ENCODE measurements at regions not wholly inside any gene's neighbourhood (a gene's known extent, or its start where the extent isn't known, plus 50 kb on each side); places are given as distances from the start of the nearest gene placed in this dataset.

- no peaks in the 10 kb centered on the region for H3K4me1 Mint-ChIP-seq (ENCODE audit: low read depth)
- H3K9me3 Mint-ChIP-seq = peaks cover 3% of the 10 kb centered on the region
- H3K4me3 Mint-ChIP-seq = no peak overlapping the region
- H3K27ac Mint-ChIP-seq = no peak overlapping the region
- no peaks in the 10 kb centered on the region for H3K27me3 Mint-ChIP-seq (ENCODE audit: low read depth)
- H3K36me3 Mint-ChIP-seq (ENCODE audit: low read depth) = no peaks in the 10 kb centered on the region
Measured at GRCh38 chr4:187010052-187010451, 286.4 kb upstream of the FAT1 start.

- no peak overlapping the region for H3K4me3 Mint-ChIP-seq
- no peaks in the 10 kb centered on the region for H3K4me1 Mint-ChIP-seq (ENCODE audit: low read depth)
- no peaks in the 10 kb centered on the region for H3K36me3 Mint-ChIP-seq (ENCODE audit: low read depth)
- H3K9me3 Mint-ChIP-seq = peaks cover 14% of the 10 kb centered on the region
- no peaks in the 10 kb centered on the region for H3K27me3 Mint-ChIP-seq (ENCODE audit: low read depth)
- no peak overlapping the region for H3K27ac Mint-ChIP-seq
Measured at GRCh38 chr4:187016101-187016500, 292.4 kb upstream of the FAT1 start.

GRCh38 chr4:187017147-187017546, 293.5 kb upstream of the FAT1 start:
- H3K4me3 Mint-ChIP-seq = no peak overlapping the region
- H3K27me3 Mint-ChIP-seq (ENCODE audit: low read depth) = no peaks in the 10 kb centered on the region
- H3K36me3 Mint-ChIP-seq (ENCODE audit: low read depth) = no peaks in the 10 kb centered on the region
- no peaks in the 10 kb centered on the region for H3K4me1 Mint-ChIP-seq (ENCODE audit: low read depth)
- H3K27ac Mint-ChIP-seq = no peak overlapping the region
- H3K9me3 Mint-ChIP-seq = peaks cover 14% of the 10 kb centered on the region

- Mint-ChIP-seq H3K4me3 (no peak overlapping the region), H3K4me1 (ENCODE audit: low read depth) (no peaks in the 10 kb centered on the region), H3K36me3 (ENCODE audit: low read depth) (no peaks in the 10 kb centered on the region), H3K27me3 (ENCODE audit: low read depth) (no peaks in the 10 kb centered on the region), H3K27ac (no peak overlapping the region), H3K9me3 (peaks cover 14% of the 10 kb centered on the region)
Measured at GRCh38 chr4:187019896-187020295, 296.2 kb upstream of the FAT1 start.

- Mint-ChIP-seq H3K4me1 (ENCODE audit: low read depth) (no peaks in the 10 kb centered on the region), H3K27me3 (ENCODE audit: low read depth) (no peaks in the 10 kb centered on the region), H3K4me3 (no peak overlapping the region), H3K27ac (no peak overlapping the region), H3K36me3 (ENCODE audit: low read depth) (no peaks in the 10 kb centered on the region), H3K9me3 (peaks cover 14% of the 10 kb centered on the region)
Measured at GRCh38 chr4:187020676-187021075, 297.0 kb upstream of the FAT1 start.

GRCh38 chr4:187021436-187022205, 298.0 kb upstream of the FAT1 start:
- Mint-ChIP-seq H3K4me3 (no peak overlapping the region), H3K9me3 (peaks cover 21% of the 10 kb centered on the region), H3K27me3 (ENCODE audit: low read depth) (no peaks in the 10 kb centered on the region), H3K4me1 (ENCODE audit: low read depth) (no peaks in the 10 kb centered on the region), H3K27ac (no peak overlapping the region), H3K36me3 (ENCODE audit: low read depth) (no peaks in the 10 kb centered on the region)

GRCh38 chr4:187027272-187027671, 303.6 kb upstream of the FAT1 start:
- H3K4me1 Mint-ChIP-seq (ENCODE audit: low read depth) = no peaks in the 10 kb centered on the region
- H3K9me3 Mint-ChIP-seq = peaks cover 41% of the 10 kb centered on the region
- no peaks in the 10 kb centered on the region for H3K36me3 Mint-ChIP-seq (ENCODE audit: low read depth)
- no peak overlapping the region for H3K4me3 Mint-ChIP-seq
- no peaks in the 10 kb centered on the region for H3K27me3 Mint-ChIP-seq (ENCODE audit: low read depth)
- no peak overlapping the region for H3K27ac Mint-ChIP-seq

- no peak overlapping the region for H3K4me3 Mint-ChIP-seq
- H3K27ac Mint-ChIP-seq = no peak overlapping the region
Measured at GRCh38 chr4:187042251-187042650, 318.6 kb upstream of the FAT1 start.

GRCh38 chr4:187046471-187046870, 322.8 kb upstream of the FAT1 start:
- Mint-ChIP-seq H3K36me3 (ENCODE audit: low read depth) (no peaks in the 10 kb centered on the region), H3K9me3 (peaks cover 6% of the 10 kb centered on the region), H3K4me3 (no peak overlapping the region), H3K27me3 (ENCODE audit: low read depth) (no peaks in the 10 kb centered on the region), H3K4me1 (ENCODE audit: low read depth) (no peaks in the 10 kb centered on the region), H3K27ac (no peak overlapping the region)

More at GRCh38 chr4:187042251-187042650, 318.6 kb upstream of the FAT1 start:
- peaks cover 19% of the 10 kb centered on the region for H3K9me3 Mint-ChIP-seq
- H3K36me3 Mint-ChIP-seq (ENCODE audit: low read depth) = no peaks in the 10 kb centered on the region
- no peaks in the 10 kb centered on the region for H3K4me1 Mint-ChIP-seq (ENCODE audit: low read depth)
- H3K27me3 Mint-ChIP-seq (ENCODE audit: low read depth) = no peaks in the 10 kb centered on the region

- H3K9me3 Mint-ChIP-seq = peaks cover 9% of the 10 kb centered on the region
- no peak overlapping the region for H3K4me3 Mint-ChIP-seq
- no peak overlapping the region for H3K27ac Mint-ChIP-seq
- H3K36me3 Mint-ChIP-seq (ENCODE audit: low read depth) = no peaks in the 10 kb centered on the region
- no peaks in the 10 kb centered on the region for H3K27me3 Mint-ChIP-seq (ENCODE audit: low read depth)
- no peaks in the 10 kb centered on the region for H3K4me1 Mint-ChIP-seq (ENCODE audit: low read depth)
Measured at GRCh38 chr4:187059021-187059420, 335.4 kb upstream of the FAT1 start.

- Mint-ChIP-seq H3K27me3 (ENCODE audit: low read depth) (no peaks in the 10 kb centered on the region), H3K4me1 (ENCODE audit: low read depth) (no peaks in the 10 kb centered on the region), H3K27ac (no peak overlapping the region), H3K4me3 (no peak overlapping the region), H3K36me3 (ENCODE audit: low read depth) (no peaks in the 10 kb centered on the region), H3K9me3 (peaks cover 9% of the 10 kb centered on the region)
Measured at GRCh38 chr4:187059895-187060294, 336.2 kb upstream of the FAT1 start.

- Mint-ChIP-seq H3K9me3 (peaks cover 9% of the 10 kb centered on the region), H3K36me3 (ENCODE audit: low read depth) (no peaks in the 10 kb centered on the region), H3K27me3 (ENCODE audit: low read depth) (no peaks in the 10 kb centered on the region), H3K4me1 (ENCODE audit: low read depth) (no peaks in the 10 kb centered on the region), H3K4me3 (no peak overlapping the region), H3K27ac (no peak overlapping the region)
Measured at GRCh38 chr4:187060551-187060950, 336.9 kb upstream of the FAT1 start.

GRCh38 chr4:187063251-187063650, 339.6 kb upstream of the FAT1 start:
- H3K4me1 Mint-ChIP-seq (ENCODE audit: low read depth) = no peaks in the 10 kb centered on the region
- no peaks in the 10 kb centered on the region for H3K36me3 Mint-ChIP-seq (ENCODE audit: low read depth)
- H3K9me3 Mint-ChIP-seq = peaks cover 9% of the 10 kb centered on the region
- no peaks in the 10 kb centered on the region for H3K27me3 Mint-ChIP-seq (ENCODE audit: low read depth)
- no peak overlapping the region for H3K4me3 Mint-ChIP-seq
- no peak overlapping the region for H3K27ac Mint-ChIP-seq

- no peaks in the 10 kb centered on the region for H3K4me1 Mint-ChIP-seq (ENCODE audit: low read depth)
- H3K9me3 Mint-ChIP-seq = peaks cover 9% of the 10 kb centered on the region
- H3K27me3 Mint-ChIP-seq (ENCODE audit: low read depth) = no peaks in the 10 kb centered on the region
- no peak overlapping the region for H3K4me3 Mint-ChIP-seq
- H3K27ac Mint-ChIP-seq = no peak overlapping the region
- no peaks in the 10 kb centered on the region for H3K36me3 Mint-ChIP-seq (ENCODE audit: low read depth)
Measured at GRCh38 chr4:187064033-187064432, 340.4 kb upstream of the FAT1 start.

GRCh38 chr4:187065396-187065795, 341.7 kb upstream of the FAT1 start:
- Mint-ChIP-seq H3K9me3 (peaks cover 9% of the 10 kb centered on the region), H3K4me3 (no peak overlapping the region), H3K4me1 (ENCODE audit: low read depth) (no peaks in the 10 kb centered on the region), H3K27ac (no peak overlapping the region), H3K36me3 (ENCODE audit: low read depth) (no peaks in the 10 kb centered on the region), H3K27me3 (ENCODE audit: low read depth) (no peaks in the 10 kb centered on the region)

GRCh38 chr4:187065806-187066205, 342.1 kb upstream of the FAT1 start:
- Mint-ChIP-seq H3K27ac (no peak overlapping the region), H3K4me1 (ENCODE audit: low read depth) (no peaks in the 10 kb centered on the region), H3K27me3 (ENCODE audit: low read depth) (no peaks in the 10 kb centered on the region), H3K36me3 (ENCODE audit: low read depth) (no peaks in the 10 kb centered on the region), H3K9me3 (peaks cover 8% of the 10 kb centered on the region), H3K4me3 (no peak overlapping the region)

All from T-helper 1 cell treated with Interleukin-12 subunit alpha and Interleukin-12 subunit beta and Interleukin-4 antibody, amounts not matched to agents 30 μg/mL and 1 μg/mL, for 36 hours (primary cell).